DMS 273 treated with DMSO at 0.1 percent for 48 hours (cell line): ENCODE measurements at regions not wholly inside any gene's neighbourhood (a gene's known extent, or its start where the extent isn't known, plus 50 kb on each side); places are given as distances from the start of the nearest gene placed in this dataset.

Experiments
- DNase-seq: peaks from one replicate; lab custom pipeline; 2025; lab: John Stamatoyannopoulos, UW

DNA sequence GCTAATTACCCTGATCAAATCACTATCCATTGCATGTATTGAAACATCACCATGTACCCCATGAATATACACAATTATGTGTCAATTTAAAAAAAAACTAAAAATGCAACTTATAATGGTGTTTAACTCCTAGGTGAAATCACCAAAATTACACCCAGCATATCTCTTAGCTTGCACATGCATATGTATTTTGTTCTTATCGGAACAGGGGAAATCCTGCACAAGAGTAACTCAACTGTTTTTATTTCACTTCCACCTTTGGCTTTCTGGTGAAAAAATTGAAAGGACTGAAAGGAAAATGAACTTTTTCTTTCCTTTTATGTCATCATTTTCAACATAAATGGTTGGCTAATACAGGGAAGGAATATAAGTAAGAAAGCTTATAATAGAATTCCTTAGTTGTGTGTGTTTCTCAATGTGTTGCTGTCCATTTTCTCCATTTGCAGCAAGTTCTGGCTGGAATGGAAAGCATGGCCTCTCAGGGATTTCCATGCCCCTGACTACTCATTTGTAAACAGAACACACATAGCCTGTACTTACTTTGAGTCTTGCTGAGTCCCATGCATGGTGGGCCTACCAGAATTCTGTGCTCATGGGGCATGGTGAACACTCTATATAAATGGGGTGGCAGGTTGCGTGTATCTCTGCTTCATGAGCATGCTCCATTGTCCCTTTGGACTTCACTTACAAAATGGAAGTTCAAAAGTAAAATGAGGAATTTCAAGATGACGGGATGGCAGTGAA, 462.0 kb downstream of the HS3ST3B1 start:
- DNase-seq, result no peak

DNA sequence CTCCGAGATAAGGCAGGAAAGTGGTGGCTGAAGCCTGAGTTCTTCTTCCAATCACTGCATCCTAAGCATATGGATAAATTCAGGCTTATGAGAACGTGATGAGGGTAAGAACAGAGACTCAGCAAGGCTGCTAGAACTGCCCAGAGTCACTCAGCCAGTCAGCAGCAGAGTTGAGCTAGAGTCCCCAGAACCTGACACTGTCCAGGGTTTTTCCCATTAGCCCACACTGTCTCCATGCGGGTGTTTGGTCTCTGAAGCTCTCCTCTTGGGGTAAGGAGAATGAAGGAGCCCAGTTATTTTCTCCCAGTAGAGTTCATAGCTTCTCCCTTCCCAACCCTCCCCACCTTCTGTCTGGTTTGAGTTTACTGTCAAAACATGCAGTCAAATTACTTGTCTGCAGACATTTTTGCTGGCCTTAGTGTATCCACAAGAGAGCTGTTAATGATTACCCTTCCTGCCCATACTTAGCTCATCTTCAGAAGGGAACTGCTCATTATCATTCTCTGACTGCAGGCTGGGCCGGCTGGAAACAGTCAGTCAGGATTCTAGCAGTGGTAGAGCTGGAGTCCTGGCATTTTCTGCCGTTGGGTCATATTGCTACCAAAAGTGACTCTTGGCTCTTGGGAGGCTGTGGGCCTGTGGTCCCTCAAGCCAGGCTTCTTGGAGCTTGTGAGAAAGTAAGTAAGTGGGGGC, 460.0 kb downstream of the HS3ST3B1 start:
- DNase-seq, result no peak

DNA sequence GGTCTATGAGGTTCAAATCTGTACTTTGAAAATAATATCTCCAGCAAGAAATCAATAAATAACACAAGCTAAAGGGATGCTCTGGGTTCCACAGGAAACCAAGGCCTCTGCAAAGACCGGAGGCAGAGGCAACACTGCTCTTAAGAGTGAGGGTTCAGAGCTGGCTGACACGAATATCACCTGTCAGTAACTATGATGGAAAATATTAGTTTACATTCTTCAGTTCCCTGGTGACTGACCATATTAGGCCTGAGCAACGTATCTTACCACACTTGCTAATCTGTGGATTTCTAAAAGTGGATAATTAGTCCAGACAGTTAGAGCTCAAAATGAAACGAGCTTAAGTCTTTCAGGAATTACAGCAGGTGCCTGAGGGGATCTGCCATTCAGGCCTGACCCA, 459.3 kb downstream of the HS3ST3B1 start:
- no peak for DNase-seq

DNA sequence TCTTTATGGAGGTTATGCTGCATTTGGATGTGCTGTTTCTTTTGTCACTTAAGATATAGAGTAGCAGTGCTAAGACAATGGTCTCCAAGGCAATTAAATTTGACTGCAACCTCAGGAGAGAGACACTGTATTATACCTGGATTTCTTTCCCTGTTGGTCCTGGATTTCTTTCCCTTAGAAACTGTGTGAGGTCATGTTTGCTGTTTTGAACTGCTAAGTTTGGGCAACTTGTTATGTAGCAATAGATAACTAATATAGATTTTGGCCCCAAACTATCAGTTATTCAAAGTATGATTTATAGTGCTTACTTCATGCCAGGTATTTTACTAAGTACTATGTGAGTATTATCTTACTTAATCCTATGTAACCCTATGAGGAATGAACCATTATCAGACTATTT, 458.4 kb downstream of the HS3ST3B1 start:
- no peak for DNase-seq

DNA sequence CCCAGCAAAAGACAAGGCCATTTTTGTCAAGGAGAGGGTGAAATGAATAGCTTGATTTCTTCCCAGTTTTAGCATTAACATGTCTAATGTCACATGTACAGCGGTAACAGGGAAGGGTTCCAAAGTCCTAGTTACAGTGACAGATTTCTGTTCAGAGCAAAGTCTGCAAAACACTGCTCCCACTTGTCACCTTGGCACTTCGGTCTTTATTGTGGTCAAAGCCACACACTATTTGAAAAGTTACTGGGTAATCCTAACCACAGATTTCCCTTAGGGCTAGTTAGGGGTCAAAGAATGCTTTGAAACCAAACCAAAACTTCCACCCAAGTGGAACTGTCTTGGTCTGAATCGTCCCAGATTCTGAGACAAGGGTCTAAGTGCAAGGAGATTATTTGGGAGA, 455.6 kb downstream of the HS3ST3B1 start:
- DNase-seq, result no peak

DNA sequence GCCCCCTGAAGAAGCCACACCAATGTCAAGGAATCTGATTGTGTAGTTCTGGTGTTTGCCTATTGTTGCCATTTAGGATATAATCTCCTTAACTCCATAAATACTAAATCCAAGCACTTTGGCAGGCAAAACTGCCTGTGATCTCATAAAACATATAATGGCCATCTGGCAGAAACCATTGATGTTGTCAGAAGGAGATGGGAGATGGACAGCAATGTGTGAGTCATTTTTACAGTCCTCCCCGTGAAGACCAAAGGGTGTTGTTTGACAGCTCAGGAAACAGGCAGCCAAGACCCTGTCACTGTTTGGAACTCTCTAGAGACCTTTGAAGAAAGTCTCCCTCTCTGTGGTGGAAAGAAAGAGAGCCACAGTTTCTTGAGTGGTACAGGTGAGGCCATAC, 454.1 kb downstream of the HS3ST3B1 start:
- no peak for DNase-seq

DNA sequence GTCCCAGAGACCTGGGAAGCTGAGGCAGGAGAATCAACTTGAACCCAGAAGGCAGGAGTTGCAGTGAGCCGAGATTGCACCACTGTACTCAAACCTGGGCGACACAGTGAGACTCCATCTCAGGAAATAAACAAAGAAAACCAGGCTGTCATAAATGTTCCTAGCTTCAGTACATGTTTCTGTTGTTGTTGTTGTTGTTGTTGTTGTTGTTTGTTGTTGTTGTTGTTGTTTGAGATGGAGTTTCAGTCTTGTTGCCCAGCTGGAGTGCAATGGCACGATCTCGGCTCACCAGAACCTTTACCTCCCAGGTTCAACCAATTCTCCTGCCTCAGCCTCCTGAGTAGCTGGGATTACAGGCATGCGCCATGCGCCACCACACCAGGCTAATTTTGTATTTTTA, 452.5 kb downstream of the HS3ST3B1 start:
- no peak for DNase-seq

DNA sequence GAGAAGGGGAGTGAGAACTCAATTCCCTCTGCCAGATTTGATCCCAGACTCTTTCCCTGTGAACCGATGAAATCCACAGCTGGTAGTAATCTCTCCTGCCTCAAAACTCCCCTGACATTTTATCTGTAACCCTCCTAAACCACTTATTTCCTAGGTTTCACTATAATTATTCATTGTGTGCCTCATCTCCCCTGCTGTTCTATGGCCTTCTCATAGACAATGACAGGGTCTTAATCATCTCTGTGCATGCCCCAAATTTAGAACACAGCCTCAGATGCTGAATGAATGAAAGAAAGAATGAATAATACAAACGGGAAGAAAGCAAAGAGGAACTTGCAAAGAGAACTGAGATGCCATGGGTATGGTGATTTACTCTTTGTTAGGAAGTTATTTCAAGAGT, 451.1 kb downstream of the HS3ST3B1 start:
- DNase-seq, result no peak

DNA sequence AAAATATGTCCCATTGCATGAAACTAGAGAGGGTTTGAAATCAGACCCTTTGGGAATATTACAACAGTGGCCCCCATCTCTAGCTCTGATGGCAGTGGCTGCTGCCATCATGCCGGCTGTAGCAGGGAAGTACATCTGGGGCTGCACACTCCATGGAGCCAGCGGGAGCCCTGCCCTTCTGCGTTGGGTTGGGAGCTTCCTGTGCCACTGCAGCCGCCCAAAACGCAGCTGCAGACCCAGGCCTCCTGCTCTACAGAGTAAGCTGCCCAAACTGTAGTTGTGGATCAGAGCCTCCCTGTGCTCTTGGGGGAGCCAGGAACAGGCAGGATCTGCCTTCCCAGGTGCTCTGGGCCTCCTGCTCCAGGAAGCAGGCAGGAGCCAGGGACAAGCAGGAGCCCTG, 450.0 kb downstream of the HS3ST3B1 start:
- DNase-seq, result no peak

DNA sequence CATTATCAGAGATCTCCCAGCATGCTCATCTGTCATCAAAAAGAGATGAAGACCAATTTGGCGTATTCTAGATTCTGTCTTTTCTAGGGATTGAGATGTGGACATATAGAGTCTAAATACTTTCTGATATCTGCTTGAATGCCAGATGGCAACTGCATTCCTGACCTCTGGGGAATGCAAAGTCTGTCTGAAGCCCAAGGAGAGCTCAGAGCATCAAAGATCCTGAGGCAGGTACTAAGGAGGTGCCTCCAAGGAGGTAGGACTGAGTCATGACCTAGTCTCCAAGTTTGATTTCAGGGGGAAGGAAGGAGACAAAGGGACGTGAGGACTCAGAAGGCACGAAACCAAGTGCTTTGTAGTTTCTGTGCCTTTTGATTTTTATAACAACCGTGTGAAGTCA, 448.4 kb downstream of the HS3ST3B1 start:
- DNase-seq, result no peak

DNA sequence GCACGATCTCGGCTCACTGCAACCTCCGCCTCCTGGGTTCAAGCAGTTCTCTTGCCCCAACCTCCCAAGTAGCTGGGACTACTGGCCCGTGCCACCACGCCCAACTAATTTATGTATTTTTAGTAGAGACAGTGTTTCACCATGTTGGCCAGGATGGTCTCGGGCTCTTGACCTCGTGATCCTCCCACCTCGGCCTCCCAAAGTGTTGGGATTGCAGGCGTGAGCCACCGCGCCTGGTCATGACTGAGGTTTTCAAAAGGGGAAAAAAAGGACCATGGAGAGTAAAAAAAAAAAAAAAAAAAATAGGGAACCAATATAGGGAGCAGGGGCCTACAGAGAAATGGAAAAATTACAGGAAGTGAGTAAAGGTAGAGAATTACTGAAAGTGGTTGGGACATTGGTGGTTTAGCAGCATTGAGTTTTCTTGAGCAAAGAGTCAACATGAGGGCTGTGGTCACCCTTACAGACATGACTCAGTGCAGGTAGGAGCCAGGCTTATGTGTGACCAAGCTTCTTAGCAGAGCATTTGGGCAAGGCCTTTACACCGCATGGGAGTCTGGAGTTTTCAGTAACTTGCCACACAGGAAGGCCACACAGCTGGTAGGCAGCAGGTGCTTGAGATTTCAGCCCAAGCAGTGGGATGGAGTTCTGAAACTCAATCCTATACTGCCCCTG, 447.3 kb downstream of the HS3ST3B1 start:
- no peak for DNase-seq

DNA sequence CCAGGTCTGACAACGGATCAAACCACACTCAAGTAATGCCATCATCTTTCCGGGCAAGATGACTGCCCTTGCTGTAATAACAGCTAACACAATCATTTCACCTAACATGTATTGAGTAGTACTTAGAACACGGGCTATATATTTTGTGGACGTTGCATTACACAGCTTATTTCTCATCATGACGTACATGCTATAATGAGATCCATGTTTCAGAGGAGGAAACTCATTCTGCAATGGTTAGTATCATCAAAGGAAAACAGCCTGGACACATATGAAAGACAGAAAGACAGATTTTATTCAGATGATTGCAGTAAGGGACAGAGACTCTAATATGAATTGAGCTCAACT, 446.7 kb downstream of the HS3ST3B1 start:
- DNase-seq, result no peak

DNA sequence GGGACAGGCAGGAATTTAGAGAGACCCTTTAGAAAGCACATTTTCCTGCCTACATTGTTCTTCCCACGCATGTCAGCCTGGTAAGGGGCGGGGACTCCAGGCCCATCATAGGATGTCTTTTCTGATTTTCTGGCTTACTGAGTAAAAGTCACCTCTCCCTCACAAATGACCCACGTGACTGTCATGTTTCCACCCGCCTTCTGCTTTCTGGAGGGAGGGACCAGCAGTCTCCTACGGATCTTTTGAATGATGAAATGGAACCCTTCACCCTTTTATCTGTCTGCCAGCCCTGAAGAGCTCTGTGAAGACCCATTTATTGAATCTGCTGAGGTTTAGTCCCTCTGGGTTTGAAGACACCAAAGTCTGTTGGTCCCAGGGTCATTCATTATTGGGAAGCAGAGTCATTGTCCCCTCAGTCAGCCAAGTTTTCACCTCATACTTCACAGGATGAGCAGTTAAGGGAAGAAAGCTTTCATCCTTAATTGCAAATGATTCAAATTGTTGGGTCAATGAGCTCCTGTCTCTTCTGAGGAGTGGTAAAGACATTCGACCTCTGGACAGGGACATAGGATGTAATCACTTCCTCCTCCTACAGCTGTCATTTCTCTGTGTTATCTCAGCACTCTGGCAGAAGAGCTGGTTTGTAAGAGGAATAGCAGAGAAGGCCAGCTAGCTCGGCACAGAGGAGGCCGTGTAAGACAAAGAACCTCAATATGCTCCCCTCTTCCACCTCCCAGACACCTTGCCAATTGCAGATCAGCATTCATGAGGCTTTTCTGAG, 446.1 kb downstream of the HS3ST3B1 start:
- DNase-seq, result no peak

DNA sequence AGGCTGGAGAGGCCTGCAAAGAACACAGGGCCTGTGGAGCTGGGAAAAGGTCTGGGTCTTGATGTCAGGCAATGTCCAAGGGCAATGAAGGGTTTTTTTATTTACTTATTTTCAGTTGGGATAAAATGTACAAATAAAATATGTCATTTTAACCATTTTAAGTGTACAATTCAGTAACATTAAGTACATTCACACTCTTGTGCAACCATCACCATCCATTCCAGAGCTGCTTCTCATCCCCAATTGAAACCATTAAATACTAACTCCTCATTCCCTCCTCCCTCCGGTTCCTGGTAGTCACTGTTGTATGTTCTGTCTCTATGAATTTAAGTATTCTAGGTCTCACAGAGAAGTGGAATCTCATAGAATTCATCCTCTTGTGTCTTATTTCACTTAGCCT, 444.7 kb downstream of the HS3ST3B1 start:
- no peak for DNase-seq

DNA sequence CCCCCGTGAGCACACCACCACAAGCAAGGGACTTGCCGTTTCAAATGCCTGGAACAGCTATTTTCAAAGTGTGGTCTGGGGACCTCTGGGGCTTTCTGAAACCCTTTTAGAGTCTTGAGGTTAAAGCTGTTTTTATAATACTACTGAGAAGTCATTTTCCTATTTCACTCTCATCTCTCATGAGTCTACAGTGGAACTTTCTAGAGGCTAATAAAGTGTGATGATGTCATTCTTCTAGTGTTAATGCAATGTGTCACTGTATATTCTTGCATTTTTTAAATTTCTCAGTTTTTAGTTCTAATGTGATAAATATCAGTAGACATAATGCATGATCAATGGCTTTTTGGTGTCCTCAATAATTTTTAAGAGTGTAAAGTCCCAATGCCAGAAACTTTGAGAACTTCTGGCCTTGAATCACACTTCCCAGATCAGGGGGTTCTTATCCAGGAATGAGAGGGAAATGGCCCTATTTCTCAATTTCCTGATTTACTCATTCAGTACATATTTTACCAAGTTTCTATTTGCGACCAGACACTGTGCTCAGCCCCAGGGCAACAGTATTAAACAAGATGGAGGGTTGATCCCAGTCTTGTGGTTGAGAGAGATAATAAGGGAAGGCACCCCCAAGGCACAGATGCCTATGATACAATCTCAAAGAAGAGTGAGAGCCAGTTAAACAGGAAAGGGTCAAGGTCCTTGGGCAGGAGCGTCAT, 444.0 kb downstream of the HS3ST3B1 start:
- DNase-seq, result no peak

DNA sequence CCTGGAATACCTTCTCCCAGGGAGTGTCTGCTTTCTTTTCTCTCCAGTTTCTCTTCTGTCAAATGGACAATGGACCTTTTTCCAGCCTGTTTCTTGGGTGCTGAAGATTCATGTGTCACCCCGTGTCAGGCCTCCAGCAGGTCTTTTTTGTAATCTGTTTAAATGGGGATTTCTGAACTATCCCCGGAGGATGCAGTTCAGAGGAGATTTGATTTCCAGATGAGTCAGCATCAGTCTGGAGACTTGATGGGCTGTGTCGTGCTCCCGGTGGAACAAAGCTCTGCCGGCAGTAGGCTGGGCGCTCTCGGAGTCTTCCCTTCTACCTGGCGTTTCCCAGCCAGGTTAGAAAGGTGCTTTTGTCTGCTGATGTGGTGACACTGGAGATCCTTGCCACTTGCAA, 440.6 kb downstream of the HS3ST3B1 start:
- no peak for DNase-seq

DNA sequence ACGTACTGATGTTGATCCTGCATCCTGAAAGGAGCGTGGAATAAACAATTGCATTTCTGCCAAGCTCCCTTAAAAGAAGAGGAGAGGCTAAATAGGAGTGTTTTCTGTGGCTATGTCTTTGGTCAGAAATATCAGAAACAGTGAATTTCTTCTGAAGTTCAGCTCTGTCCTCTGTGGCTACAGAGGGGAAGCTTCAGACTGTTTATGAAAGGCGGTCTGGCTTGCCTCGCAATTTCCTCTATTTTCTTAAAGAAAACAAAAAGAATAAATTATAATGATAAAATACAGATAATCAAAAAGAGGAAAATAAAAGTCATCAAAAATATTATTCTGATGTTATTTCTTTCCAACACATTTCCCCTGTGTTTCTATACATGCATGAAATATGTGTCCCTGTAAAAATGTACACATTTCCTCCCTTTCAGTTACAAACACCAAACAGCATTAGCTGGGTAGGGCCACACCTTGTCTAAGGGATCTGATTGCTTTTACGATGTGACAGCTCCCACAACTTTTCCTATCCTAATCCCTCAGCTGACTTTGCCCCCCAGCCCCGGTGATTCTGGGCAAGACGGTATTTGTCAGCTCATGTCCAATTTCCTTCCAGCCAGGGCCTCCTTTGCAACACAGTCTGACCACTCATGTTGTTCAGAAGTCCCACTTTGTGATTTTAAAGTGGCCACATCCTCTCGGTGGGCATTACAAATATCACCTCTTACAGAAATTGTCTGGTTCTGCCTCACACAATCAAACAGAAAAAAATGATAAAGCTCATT, 439.0 kb downstream of the HS3ST3B1 start:
- no peak for DNase-seq

DNA sequence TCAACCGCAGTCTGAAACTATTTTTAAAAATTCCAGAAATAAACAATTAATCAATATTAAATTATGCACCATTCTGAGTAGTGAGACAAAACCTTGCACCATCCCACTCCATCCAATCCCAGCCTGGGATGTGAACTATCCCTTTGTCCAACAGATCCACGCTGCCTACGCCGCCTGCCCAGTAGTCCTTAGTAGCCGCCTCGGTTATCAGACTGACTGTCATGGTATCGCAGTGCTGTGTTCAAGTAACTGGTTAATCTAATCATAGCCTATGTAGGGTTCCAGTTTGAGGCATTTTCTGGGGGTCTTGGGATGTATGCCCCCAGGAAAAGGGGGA, 437.7 kb downstream of the HS3ST3B1 start:
- no peak for DNase-seq

DNA sequence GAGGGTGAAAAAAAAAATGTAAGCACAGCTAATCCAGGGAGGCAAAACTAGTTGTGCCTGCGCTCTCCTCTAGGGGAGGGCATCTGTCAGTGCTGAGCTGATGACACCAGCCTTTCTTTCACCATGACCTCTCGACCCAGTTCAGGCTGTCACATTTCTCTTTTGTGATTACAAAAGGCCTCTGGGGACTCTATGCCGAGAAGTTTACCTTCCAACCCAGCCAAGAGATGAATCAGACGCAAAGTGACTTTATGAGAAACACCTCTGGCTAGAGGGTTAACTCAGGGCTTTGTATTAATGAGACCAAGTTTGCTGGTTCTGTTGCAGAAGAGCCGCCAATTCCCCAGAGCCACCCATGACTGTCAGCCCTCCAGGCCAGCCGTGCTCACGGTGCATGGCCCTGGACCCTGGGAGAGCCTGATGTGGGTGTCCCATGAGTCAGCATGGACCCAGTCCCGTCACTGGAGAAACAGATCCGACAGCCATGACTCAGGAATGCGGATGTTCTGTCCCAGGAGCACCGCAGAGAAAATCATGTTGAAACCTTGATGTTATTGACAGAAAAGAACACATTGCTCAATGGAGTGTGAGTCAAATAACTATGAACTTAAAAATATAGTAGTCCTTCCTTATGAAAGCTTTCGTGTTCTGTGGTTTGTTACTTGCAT, 437.2 kb downstream of the HS3ST3B1 start:
- no peak for DNase-seq

DNA sequence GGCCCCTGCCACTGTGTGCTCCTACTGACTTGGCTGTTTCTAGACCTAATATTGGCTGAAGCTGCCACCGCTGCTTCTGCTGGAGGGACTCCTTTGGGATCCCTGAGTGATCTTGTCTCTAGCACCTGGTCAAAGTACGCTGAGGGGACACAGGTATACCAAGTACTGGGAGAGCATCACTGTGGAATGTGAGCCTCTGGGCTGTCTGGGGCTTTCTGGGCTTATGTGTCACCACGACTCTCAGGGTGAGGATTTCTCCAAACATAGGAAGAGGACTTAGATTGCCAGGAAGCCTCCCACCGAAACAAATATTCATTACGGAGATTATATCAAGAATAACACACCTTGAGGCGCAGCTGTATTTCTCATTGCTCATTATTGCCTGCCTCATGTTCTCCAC, 435.8 kb downstream of the HS3ST3B1 start:
- DNase-seq, result no peak

DNA sequence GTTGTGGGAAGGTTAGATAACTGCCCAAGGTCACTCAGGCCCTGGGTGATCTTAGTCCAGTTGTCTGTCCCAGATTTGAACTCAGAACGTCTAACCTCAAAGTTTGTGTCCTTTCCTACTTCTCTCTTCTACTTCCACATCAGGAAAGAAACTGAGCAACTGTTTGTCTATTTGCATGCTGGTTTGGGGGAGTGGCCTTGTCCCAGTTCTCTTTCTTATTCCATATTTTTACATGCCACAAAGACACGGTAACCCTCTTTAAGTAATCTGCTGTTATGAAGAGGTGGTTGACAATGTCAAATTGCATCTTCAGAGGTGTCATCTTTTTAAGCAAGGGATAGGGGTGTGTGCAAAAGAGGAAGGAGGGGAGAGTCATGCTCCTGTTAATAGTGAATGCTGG, 432.5 kb downstream of the HS3ST3B1 start:
- no peak for DNase-seq
